ENCODE measurements at regions not wholly inside any gene's neighbourhood (a gene's known extent, or its start where the extent isn't known, plus 50 kb on each side); places are given as distances from the start of the nearest gene placed in this dataset.
"Not testable (repeated sequence)": the region's sequence is repeated elsewhere in the genome, so short reads cannot be mapped to it uniquely, and the experiment has no call there.

DNA sequence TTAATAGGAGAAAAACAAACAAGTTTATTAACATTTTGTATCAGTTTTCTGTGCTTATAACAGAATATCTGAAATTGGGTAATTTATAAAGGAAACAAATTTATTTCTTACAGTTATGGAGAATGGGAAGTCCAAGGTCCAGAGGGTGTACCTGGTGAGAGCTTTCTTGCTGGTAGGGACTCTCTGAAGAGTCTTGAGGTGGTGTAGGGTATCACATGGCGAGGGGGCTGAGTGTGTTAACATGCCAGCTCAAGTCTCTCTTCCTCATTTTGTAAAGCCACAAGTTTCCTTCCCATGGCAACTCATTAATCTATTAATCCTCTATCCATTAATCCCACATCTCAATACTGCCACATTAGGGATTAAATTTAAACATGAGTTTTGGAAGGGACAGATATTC lies 1863.3 kb downstream of the KHDRBS2 start:
- H3K27me3 ChIP-seq (ENCODE audit: control insufficient read depth in 2 of 2, insufficient read depth in 2 of 2, low read length in 2 of 2); H3K79me2 ChIP-seq (ENCODE audit: control insufficient read depth, insufficient read depth, low read length); H4K20me1 ChIP-seq (replicated peaks; ENCODE audit: control insufficient read depth, insufficient read depth, low read length); POLR2A ChIA-PET; in situ Hi-C loops (cut with MboI); ATAC-seq; H3K27ac ChIP-seq (ENCODE audit: extremely low read depth, low read depth, low read length); H3K9me3 ChIP-seq (replicated peaks; ENCODE audit: control insufficient read depth, insufficient read depth, low read depth, low read length); H3K9ac ChIP-seq (ENCODE audit: insufficient read depth in 1 of 2, low read depth in 2 of 2, low read length in 2 of 2); H3K9me1 ChIP-seq (ENCODE audit: control insufficient read depth, insufficient read depth, low read length); H3K4me1 ChIP-seq (replicated peaks in 1 of 2; ENCODE audit: control insufficient read depth in 2 of 2, insufficient read depth in 2 of 2, low read length in 2 of 2); FAIRE-seq; DNase-seq (ENCODE audit: extremely low read depth in 1 of 4, low spot score in 3 of 4); H2AFZ ChIP-seq (ENCODE audit: low read depth, low read length); H3K4me2 ChIP-seq (ENCODE audit: insufficient read depth, low read length); BruUV-seq (replicated peaks); H3K36me3 ChIP-seq (ENCODE audit: control insufficient read depth, insufficient read depth, low read length); H3K4me3 ChIP-seq; intact Hi-C loops (cut with micrococcal nuclease); CTCF ChIA-PET (ENCODE audit: low intra/inter-chr PET ratio): not testable (repeated sequence)
- 14% methylated on average over 1 of the region's 1 CpG for WGBS (ENCODE audit: insufficient coverage, low coverage, missing lambda C conversion rate)

DNA sequence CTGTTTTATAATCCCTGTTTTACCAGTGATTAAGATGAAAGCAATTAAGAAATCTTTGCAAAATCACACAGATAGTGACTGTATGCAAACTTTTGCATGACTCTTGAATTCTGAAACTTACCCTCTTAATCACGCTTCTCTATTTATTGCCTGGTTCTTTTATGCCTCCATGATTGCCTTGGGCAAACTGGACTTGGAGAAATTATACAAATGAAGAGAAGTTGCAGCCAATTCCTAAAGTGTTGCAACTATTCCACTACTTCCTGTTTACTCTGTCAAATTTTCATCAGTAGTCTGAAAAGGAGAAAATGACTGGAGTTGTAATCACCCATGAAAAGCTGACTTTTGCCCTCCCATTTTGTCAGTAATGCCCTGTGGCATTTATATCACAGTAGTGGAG lies 1869.9 kb downstream of the KHDRBS2 start:
- H3K27ac ChIP-seq (ENCODE audit: extremely low read depth, low read depth, low read length); H3K9me3 ChIP-seq (replicated peaks; ENCODE audit: control insufficient read depth, insufficient read depth, low read depth, low read length); H2AFZ ChIP-seq (ENCODE audit: low read depth, low read length); intact Hi-C loops (cut with micrococcal nuclease); in situ Hi-C loops (cut with MboI); H3K9ac ChIP-seq (ENCODE audit: insufficient read depth in 1 of 2, low read depth in 2 of 2, low read length in 2 of 2); H3K79me2 ChIP-seq (ENCODE audit: control insufficient read depth, insufficient read depth, low read length); H3K36me3 ChIP-seq (ENCODE audit: control insufficient read depth, insufficient read depth, low read length); BruUV-seq (replicated peaks); H3K27me3 ChIP-seq (ENCODE audit: control insufficient read depth in 2 of 2, insufficient read depth in 2 of 2, low read length in 2 of 2); H3K4me2 ChIP-seq (ENCODE audit: insufficient read depth, low read length); DNase-seq (ENCODE audit: extremely low read depth in 1 of 4, low spot score in 3 of 4); ATAC-seq; H3K4me3 ChIP-seq; CTCF ChIA-PET (ENCODE audit: low intra/inter-chr PET ratio); FAIRE-seq; H3K9me1 ChIP-seq (ENCODE audit: control insufficient read depth, insufficient read depth, low read length); H3K4me1 ChIP-seq (replicated peaks in 1 of 2; ENCODE audit: control insufficient read depth in 2 of 2, insufficient read depth in 2 of 2, low read length in 2 of 2); H4K20me1 ChIP-seq (replicated peaks; ENCODE audit: control insufficient read depth, insufficient read depth, low read length); POLR2A ChIA-PET: not testable (repeated sequence)
- WGBS (ENCODE audit: insufficient coverage, low coverage, missing lambda C conversion rate) = no CpG with 5 or more reads among the region's 1 CpG

DNA sequence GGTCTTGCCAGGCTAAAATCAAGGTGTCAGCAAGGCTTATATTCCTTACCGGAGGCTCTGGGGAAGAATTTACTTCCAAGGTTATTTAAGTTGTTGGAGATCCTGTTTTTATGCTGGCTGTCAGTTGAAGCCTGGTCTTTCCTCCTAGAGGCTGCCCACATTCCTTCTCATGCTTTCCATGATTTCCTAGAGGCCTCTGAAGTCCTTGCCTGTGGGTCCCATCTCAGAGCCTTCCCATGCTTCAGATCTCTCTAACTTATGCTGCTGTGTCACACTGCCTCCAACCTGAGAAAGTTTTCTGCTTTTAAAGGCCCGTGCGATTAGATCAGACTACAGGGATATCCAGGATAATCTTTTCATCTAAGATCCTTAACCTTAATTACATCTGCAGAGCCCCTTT lies 1877.3 kb downstream of the KHDRBS2 start:
- H2AFZ ChIP-seq (ENCODE audit: low read depth, low read length); H3K9me3 ChIP-seq (replicated peaks; ENCODE audit: control insufficient read depth, insufficient read depth, low read depth, low read length); CTCF ChIA-PET (ENCODE audit: low intra/inter-chr PET ratio); BruUV-seq (replicated peaks); H3K9me1 ChIP-seq (ENCODE audit: control insufficient read depth, insufficient read depth, low read length); H3K27me3 ChIP-seq (ENCODE audit: control insufficient read depth in 2 of 2, insufficient read depth in 2 of 2, low read length in 2 of 2); intact Hi-C loops (cut with micrococcal nuclease); DNase-seq (ENCODE audit: extremely low read depth in 1 of 4, low spot score in 3 of 4); H4K20me1 ChIP-seq (replicated peaks; ENCODE audit: control insufficient read depth, insufficient read depth, low read length); H3K36me3 ChIP-seq (ENCODE audit: control insufficient read depth, insufficient read depth, low read length); H3K4me2 ChIP-seq (ENCODE audit: insufficient read depth, low read length); FAIRE-seq; ATAC-seq; H3K4me1 ChIP-seq (replicated peaks in 1 of 2; ENCODE audit: control insufficient read depth in 2 of 2, insufficient read depth in 2 of 2, low read length in 2 of 2); H3K9ac ChIP-seq (ENCODE audit: insufficient read depth in 1 of 2, low read depth in 2 of 2, low read length in 2 of 2); POLR2A ChIA-PET; in situ Hi-C loops (cut with MboI); H3K79me2 ChIP-seq (ENCODE audit: control insufficient read depth, insufficient read depth, low read length); H3K4me3 ChIP-seq; H3K27ac ChIP-seq (ENCODE audit: extremely low read depth, low read depth, low read length): not testable (repeated sequence)
- WGBS (ENCODE audit: insufficient coverage, low coverage, missing lambda C conversion rate) = no CpG with 5 or more reads among the region's 3 CpGs

Data from K562 (cell line).